GM19328 (cell line): ENCODE measurements at regions not wholly inside any gene's neighbourhood (a gene's known extent, or its start where the extent isn't known, plus 50 kb on each side); places are given as distances from the start of the nearest gene placed in this dataset.
"Not testable (repeated sequence)": the region's sequence is repeated elsewhere in the genome, so short reads cannot be mapped to it uniquely, and the experiment has no call there.

Source experiments
- ATAC-seq: cut with Tn5 transposase; IDR thresholded peaks from one replicate; pipeline ENCODE4 v1.9.1; 2021; ENCODE audit warnings: mild to moderate bottlenecking, moderate library complexity; ENCODE audit not compliant: unreplicated experiment

DNA sequence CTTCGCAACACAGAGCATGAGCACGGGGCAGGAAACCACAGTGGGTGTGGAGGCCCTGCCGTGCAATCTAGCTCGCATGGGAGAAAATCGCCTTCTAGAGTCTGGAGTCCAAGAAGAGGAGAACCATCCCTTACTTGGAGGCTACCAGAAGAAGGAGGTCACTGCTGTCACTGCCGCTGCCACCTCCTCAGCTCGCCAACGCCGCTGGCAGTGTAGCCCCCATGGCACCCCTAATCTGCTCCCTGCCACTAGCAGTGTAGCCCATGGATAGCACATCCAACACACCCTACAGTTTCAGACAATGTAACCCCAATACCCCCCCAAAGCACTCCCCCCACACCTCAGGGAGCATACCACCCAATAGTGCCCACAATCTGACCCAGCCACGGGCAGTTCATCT, 438.0 kb upstream of the ZNF337 start:
- no peak for ATAC-seq

- not testable (repeated sequence) for ATAC-seq
Observed at GRCh38 chr20:26133794-26134193, 437.1 kb upstream of the ZNF337 start.

- not testable (repeated sequence) for ATAC-seq
Observed at GRCh38 chr20:26120920-26121319, 424.3 kb upstream of the ZNF337 start.

GRCh38 chr20:26094498-26094897, 397.8 kb upstream of the ZNF337 start:
- ATAC-seq, result not testable (repeated sequence)

DNA sequence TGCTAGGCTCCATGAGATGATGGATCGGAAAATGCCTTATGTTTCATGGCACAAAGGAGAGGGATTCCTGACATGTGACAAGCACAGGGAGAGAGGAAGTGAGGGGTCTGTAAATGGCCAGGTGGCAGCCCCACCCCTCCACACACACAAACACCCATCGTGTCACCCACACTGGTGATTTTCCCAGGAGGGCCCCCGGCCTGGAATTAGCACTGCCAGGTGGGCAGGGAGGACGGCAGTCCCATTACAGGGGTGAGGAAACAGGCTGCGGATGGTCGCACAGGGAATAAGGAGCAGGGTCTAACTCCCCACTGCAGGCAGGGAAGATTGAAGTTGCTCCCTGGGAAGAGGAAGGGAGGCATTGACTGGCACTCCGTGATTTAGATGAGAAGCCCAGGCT, 395.3 kb upstream of the ZNF337 start:
- ATAC-seq, result not testable (repeated sequence)

- not testable (repeated sequence) for ATAC-seq
Observed at GRCh38 chr20:26086195-26086594, 389.5 kb upstream of the ZNF337 start.

DNA sequence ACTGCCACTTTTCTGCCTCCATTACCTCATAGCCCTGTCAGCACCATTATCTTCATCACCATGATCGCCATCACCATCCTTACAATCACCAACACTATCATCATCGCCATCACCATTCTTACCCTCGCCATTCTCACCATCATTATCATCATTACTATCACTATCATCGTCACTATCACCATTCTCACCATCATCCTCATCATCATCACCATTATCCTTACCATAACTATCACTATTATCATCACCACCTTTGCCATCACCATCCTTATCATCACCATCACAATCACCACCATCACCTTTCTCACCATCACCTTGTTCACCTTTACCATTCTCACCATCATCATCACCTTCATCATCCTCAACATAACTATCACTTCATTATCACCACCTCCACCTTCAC, 377.3 kb upstream of the ZNF337 start:
- ATAC-seq, result not testable (repeated sequence)

- ATAC-seq, result not testable (repeated sequence)
Observed at GRCh38 chr20:26059324-26059723, 362.7 kb upstream of the ZNF337 start.

DNA sequence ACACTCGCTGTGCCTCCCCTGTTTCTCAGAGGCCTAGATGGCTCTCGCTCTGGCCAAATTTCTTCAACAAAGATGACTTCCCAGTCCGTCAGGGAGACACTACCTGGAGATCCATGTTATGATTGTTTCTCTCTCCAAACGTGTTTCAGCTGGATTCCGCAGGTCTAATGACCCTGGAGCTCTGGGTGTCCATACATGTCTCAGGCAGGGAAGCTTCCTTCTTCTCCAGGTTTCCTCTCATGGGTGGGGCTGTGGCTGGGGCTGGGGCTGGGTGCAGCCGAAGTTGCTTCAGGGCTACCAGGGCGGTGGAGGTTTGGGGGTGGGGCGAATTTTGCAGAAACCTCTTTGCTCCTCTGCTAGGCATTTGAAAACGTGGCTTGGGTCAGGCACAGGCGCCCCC, 361.8 kb upstream of the ZNF337 start:
- ATAC-seq, result not testable (repeated sequence)

DNA sequence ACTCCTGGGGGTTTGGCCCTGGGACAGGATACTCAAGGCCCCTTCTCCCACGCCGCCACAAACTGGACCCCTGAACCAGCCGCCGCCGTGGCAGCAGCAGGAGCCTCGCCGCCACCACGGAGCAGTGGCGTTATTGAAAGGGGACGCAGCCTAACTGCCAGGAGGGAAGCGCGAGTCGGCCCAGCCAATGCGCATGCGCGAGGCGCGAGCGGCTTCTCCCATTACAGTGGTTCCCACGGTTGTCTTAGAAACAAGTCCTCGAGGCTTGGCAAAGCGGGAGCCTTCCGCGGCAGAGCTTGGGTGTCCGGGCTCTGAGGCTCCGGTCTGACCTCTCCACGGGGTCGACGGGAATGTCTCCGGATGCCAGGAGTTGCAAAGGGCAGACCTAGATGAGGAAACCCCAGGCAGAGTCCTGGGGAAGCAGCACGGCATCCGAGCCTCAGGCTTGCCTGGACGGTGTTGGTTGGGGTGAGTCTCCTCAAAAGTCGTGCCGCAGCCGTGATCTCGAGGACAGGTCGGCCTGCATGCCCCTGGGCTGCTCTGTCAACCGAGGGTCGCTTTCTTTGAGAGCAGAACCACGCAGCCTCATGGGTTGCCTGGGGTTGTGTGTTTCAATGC, 360.6 kb upstream of the ZNF337 start:
- not testable (repeated sequence) for ATAC-seq

- not testable (repeated sequence) for ATAC-seq
Observed at GRCh38 chr20:26025792-26026191, 329.1 kb upstream of the ZNF337 start.

GRCh38 chr20:26010942-26011276, 314.3 kb upstream of the ZNF337 start:
- not testable (repeated sequence) for ATAC-seq

DNA sequence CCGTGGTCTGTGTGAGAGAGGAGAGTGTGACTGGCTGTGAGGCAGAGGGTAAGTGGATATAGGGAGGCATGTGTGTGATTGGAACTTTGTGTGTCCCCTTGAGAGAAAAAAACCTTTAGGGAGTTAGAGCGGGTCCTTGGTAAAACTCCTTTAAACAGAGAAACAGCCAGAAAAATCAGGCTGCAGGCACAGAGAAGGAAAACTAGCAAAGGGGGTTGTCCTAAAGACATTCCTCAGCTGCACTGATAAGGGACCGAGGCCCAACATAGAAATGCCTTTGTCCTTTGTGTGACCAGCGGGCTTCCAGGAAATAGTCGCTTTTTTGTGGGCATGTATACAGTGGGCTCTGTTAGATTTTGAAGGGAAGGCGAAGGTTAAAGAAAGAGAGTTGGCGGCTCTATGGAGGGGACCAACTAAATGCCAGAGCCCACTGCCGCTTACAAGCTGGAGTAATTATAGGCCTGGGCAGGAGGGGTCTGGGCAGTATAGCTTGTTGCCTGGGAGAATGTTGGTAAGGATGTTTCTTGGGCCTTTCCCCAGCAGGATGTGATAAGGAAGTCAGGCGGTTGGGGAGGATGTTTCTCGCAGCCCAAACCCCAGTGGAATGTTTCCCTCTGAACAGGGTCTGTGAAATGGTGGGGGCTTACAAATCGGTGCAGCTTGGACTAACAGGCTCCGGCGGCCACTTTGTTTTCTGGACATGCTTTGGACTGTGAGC, 313.7 kb upstream of the ZNF337 start:
- ATAC-seq, result not testable (repeated sequence)

DNA sequence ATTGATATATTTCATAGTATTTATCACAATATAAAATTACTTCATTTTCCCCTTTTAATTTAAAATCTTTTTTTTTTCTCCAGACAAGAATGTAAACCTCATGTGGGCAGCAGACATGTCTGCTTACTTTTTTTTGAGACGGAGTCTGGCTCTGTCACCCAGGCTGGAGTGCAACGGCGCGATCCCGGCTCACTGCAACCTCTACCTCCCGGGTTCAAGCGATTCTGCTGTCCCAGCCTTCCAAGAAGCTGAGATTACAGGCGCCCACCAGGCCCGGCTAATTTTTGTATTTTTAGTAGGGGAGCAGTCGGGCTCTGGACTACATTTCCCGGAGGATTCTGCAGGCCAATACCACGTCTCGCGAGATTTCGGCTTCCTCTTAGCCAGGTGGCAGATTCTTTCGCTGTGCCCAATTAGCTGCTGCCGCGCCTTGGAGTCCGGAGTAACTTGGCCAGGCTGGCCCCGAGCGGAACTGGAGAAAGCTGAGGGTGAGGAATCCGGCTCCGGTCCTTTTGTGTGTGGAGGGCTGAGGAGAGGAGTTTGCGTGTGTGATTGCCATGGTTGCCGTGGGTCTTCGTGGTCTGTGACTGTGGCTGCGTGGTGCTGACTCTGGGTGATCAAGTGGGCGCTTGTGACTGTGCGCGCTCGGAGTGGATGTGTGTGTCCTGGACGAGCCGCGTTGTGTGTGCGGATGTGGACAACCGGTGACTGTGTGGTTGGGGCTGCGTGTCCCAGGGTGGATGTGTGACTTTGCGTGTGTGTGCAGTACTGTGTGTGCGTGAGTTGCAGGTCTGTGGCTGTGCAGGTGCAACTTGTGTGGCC, 313.0 kb upstream of the ZNF337 start:
- not testable (repeated sequence) for ATAC-seq

DNA sequence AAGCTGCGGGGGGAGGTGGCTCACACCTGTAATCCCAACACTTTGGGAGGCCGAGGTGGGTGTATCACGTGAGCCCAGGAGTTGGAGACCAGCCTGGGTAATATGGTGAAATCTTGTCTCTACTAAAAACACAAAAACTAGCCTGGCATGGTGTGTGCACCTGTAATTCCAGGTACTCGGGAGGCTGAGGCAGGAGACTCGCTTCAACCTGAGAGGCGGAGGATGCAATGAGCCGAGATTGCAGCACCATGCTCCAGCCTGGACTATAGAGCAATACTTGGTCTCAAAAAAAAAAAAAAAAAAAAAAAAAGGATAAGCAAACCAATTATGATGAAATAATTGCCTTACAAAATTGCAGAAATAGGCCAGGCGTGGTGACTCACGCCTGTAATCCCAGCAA, 311.4 kb upstream of the ZNF337 start:
- ATAC-seq, result not testable (repeated sequence)

- not testable (repeated sequence) for ATAC-seq
Observed at GRCh38 chr20:26006164-26006563, 309.5 kb upstream of the ZNF337 start.

- not testable (repeated sequence) for ATAC-seq
Observed at GRCh38 chr20:26003959-26004358, 307.3 kb upstream of the ZNF337 start.

- ATAC-seq, result not testable (repeated sequence)
Observed at GRCh38 chr20:25997367-25998038, 300.9 kb upstream of the ZNF337 start.

- no peak for ATAC-seq
Observed at GRCh38 chr20:25992146-25992545, 295.5 kb upstream of the ZNF337 start.

- no peak for ATAC-seq
Observed at GRCh38 chr20:25991756-25992130, 295.1 kb upstream of the ZNF337 start.

GRCh38 chr20:25991051-25991755, 294.6 kb upstream of the ZNF337 start:
- ATAC-seq, result no peak
